H1 (cell line): ENCODE measurements at regions not wholly inside any gene's neighbourhood (a gene's known extent, or its start where the extent isn't known, plus 50 kb on each side); places are given as distances from the start of the nearest gene placed in this dataset.

ENCODE experiments used
- CTCF ChIA-PET: fragments of 300-600 bp; sonication (Branson Sonifier 250); formaldehyde crosslinking; loops from one replicate; lab custom pipeline; 2021; ENCODE audit not compliant: partially characterized antibody; lab: Charles Lee
- POLR2A ChIA-PET: fragments of 300-600 bp; sonication (Branson Sonifier 250); formaldehyde crosslinking; loops from one replicate; lab custom pipeline; 2021; ENCODE audit warnings: inconsistent platforms; ENCODE audit not compliant: partially characterized antibody; lab: Charles Lee
- DNase-seq, 2 experiments: peaks; one replicate each; pipeline versions ENCODE4 v3.0.0 to v3.0.0-alpha.2; 2010 to 2022; ENCODE audit warnings: low spot score in 2 of 2, low read depth in 1 of 2, mixed read lengths in 1 of 2
- FAIRE-seq: peaks from 2 replicates; lab custom pipeline; 2011; peaks lifted over from hg19 to GRCh38; lab: Jason Lieb, UNC
- H2AFZ ChIP-seq: 2 replicates; pipeline ENCODE4 v1.8.1; 2012; ENCODE audit warnings: low read length, inconsistent platforms
- H2AK5ac ChIP-seq: 2 replicates; pipeline ENCODE4 v1.6.1; 2013; ENCODE audit warnings: low read depth, low read length
- H2BK120ac ChIP-seq: replicated peaks from 2 replicates; pipeline ENCODE3; 2013; ENCODE audit warnings: low read depth, low read length, inconsistent platforms
- H2BK12ac ChIP-seq: 2 replicates; pipeline ENCODE4 v1.6.1; 2013; ENCODE audit warnings: low read depth, low read length
- H2BK15ac ChIP-seq: 2 replicates; pipeline ENCODE4 v1.6.1; 2013; ENCODE audit warnings: low read length
- H2BK20ac ChIP-seq: 2 replicates; pipeline ENCODE4 v1.6.1; 2013; ENCODE audit warnings: low read length
- H2BK5ac ChIP-seq: 2 replicates; pipeline ENCODE4 v1.6.1; 2013; ENCODE audit warnings: low read depth, low read length
- H3K14ac ChIP-seq: 2 replicates; pipeline ENCODE4 v1.6.1; 2013; ENCODE audit warnings: inconsistent platforms; ENCODE audit not compliant: insufficient read length
- H3K18ac ChIP-seq: 2 replicates; pipeline ENCODE4 v1.6.1; 2013; ENCODE audit warnings: low read length; ENCODE audit errors: extremely low read depth
- H3K23ac ChIP-seq: 2 replicates; pipeline ENCODE4 v1.6.1; 2013; ENCODE audit warnings: inconsistent platforms; ENCODE audit not compliant: insufficient read length
- H3K23me2 ChIP-seq: 2 replicates; pipeline ENCODE4 v1.6.1; 2013; ENCODE audit warnings: low read depth, low read length
- H3K27ac ChIP-seq: 2 replicates; pipeline ENCODE4 v1.6.1; 2011; ENCODE audit warnings: low read depth, low read length, inconsistent platforms
- H3K27me3 ChIP-seq, 4 experiments: replicated peaks in 1 of 4; 1 replicate in 1 of 4; 2 replicates in 3 of 4; pipeline versions ENCODE4 v1.6.1 to v1.8.1; 2011 to 2013; ENCODE audit warnings: low read length in 3 of 4, mild to moderate bottlenecking in 3 of 4, inconsistent platforms in 2 of 4, mixed read lengths in 2 of 4, moderate library complexity in 1 of 4; ENCODE audit not compliant: control insufficient read depth in 3 of 4, insufficient read depth in 3 of 4; ENCODE audit errors: extremely low read depth in 1 of 4
- H3K36me3 ChIP-seq, 4 experiments: 2 replicates each; pipeline versions ENCODE4 v1.6.1 to v1.8.1; 2011 to 2013; ENCODE audit warnings: mild to moderate bottlenecking in 4 of 4, low read length in 3 of 4, moderate library complexity in 2 of 4, control low read depth in 1 of 4, inconsistent platforms in 1 of 4; ENCODE audit not compliant: insufficient read depth in 4 of 4, control insufficient read depth in 2 of 4
- H3K4ac ChIP-seq: replicated peaks from 2 replicates; pipeline ENCODE3; 2013; ENCODE audit warnings: low read length, low read depth, mixed read lengths, inconsistent platforms; ENCODE audit not compliant: insufficient read length
- H3K4me1 ChIP-seq, 4 experiments: replicated peaks in 1 of 4; 1 replicate in 1 of 4; 2 replicates in 3 of 4; pipeline versions ENCODE4 v1.6.1 to v1.8.1; 2011 to 2013; ENCODE audit warnings: low read length in 3 of 4, inconsistent platforms in 2 of 4, mixed read lengths in 1 of 4; ENCODE audit not compliant: insufficient read depth in 4 of 4, control insufficient read depth in 3 of 4
- H3K4me2 ChIP-seq, 2 experiments: 2 replicates each; pipeline versions ENCODE4 v1.6.1 to v1.8.1; 2011 to 2013; ENCODE audit warnings: low read depth in 2 of 2, low read length in 2 of 2, control low read depth in 1 of 2, inconsistent platforms in 1 of 2, mild to moderate bottlenecking in 1 of 2; ENCODE audit not compliant: insufficient read depth in 1 of 2
- H3K4me3 ChIP-seq, 4 experiments: fragments of 200-600, 300-600 bp in 1 of 4; sonication (generic), shearing (Covaris generic), sonication (Bioruptor Twin) in 1 of 4; 2 replicates each; pipeline versions ENCODE4 v1.5.1 to v1.8.1; 2011 to 2016; ENCODE audit warnings: low read length in 4 of 4, low read depth in 3 of 4, control low read depth in 2 of 4, inconsistent platforms in 2 of 4, mild to moderate bottlenecking in 2 of 4, mixed read lengths in 1 of 4, moderate library complexity in 1 of 4; ENCODE audit not compliant: insufficient read depth in 2 of 4; ENCODE audit errors: extremely low read depth in 1 of 4
- H3K56ac ChIP-seq: replicated peaks from 2 replicates; pipeline ENCODE3; 2013; ENCODE audit warnings: low read depth, mild to moderate bottlenecking, mixed read lengths, low read length, inconsistent platforms; ENCODE audit not compliant: insufficient read length
- H3K79me1 ChIP-seq: 2 replicates; pipeline ENCODE4 v1.6.1; 2013; ENCODE audit warnings: low read depth, low read length, control low read depth
- H3K79me2 ChIP-seq, 2 experiments: 2 replicates each; pipeline versions ENCODE4 v1.6.1 to v1.8.1; 2012 to 2013; ENCODE audit warnings: low read length in 2 of 2, mild to moderate bottlenecking in 2 of 2, inconsistent platforms in 1 of 2; ENCODE audit not compliant: insufficient read depth in 2 of 2, control insufficient read depth in 1 of 2
- H3K9ac ChIP-seq, 4 experiments: replicated peaks in 1 of 4; 1 replicate in 1 of 4; 2 replicates in 3 of 4; pipeline versions ENCODE4 v1.6.1 to v1.8.1; 2011 to 2013; ENCODE audit warnings: low read depth in 3 of 4, low read length in 3 of 4, control low read depth in 2 of 4, mild to moderate bottlenecking in 2 of 4, moderate library complexity in 2 of 4, inconsistent platforms in 1 of 4; ENCODE audit errors: extremely low read depth in 1 of 4
- H3K9me3 ChIP-seq, 2 experiments: 2 replicates each; pipeline versions ENCODE4 v1.6.1 to v1.8.1; 2012 to 2013; ENCODE audit warnings: mild to moderate bottlenecking in 2 of 2, moderate library complexity in 2 of 2, control low read depth in 1 of 2, inconsistent platforms in 1 of 2, low read depth in 1 of 2, low read length in 1 of 2, mixed read lengths in 1 of 2; ENCODE audit not compliant: insufficient read depth in 2 of 2
- H4K20me1 ChIP-seq, 2 experiments: replicated peaks in 1 of 2; 2 replicates each; pipeline versions ENCODE3 to v1.8.1; 2011 to 2013; ENCODE audit warnings: inconsistent platforms in 2 of 2, low read length in 2 of 2, mild to moderate bottlenecking in 1 of 2; ENCODE audit not compliant: insufficient read depth in 2 of 2, control insufficient read depth in 1 of 2
- H4K5ac ChIP-seq: 2 replicates; pipeline ENCODE4 v1.6.1; 2013; ENCODE audit warnings: low read length, low read depth, mixed read lengths, inconsistent platforms; ENCODE audit not compliant: insufficient read length
- H4K8ac ChIP-seq: 2 replicates; pipeline ENCODE4 v1.8.0; 2013; ENCODE audit warnings: mild to moderate bottlenecking, moderate library complexity, low read length, inconsistent platforms; ENCODE audit not compliant: insufficient read depth; ENCODE audit errors: extremely low read depth
- H4K91ac ChIP-seq: replicated peaks from 2 replicates; pipeline ENCODE3; 2013; ENCODE audit warnings: low read length, mixed read lengths, inconsistent platforms; ENCODE audit not compliant: insufficient read length
- ASH2L ChIP-seq: fragments of 200-600, 300-600 bp; sonication (generic); IDR thresholded peaks from one replicate; pipeline ENCODE4 v1.7.1; 2017; ENCODE audit warnings: low read length
- BCL11A ChIP-seq, 2 experiments: IDR thresholded peaks; one replicate each; pipeline ENCODE4 v1.6.1; 2011; ENCODE audit warnings: low read depth in 2 of 2, low read length in 2 of 2, mild to moderate bottlenecking in 2 of 2
- CBX8 ChIP-seq: fragments of 300-800, 300-1000 bp; sonication (generic); IDR thresholded peaks from 2 replicates; pipeline ENCODE4 v1.7.1; 2016; ENCODE audit warnings: low read depth, low read length, borderline replicate concordance
- EGR1 ChIP-seq: IDR thresholded peaks from 2 replicates; pipeline ENCODE4 v1.6.1; 2011; ENCODE audit warnings: low read depth, low read length, borderline replicate concordance
- EP300 ChIP-seq, 2 experiments: IDR thresholded peaks; 1 replicate in 1 of 2; 2 replicates in 1 of 2; pipeline ENCODE4 v1.6.1; 2011 to 2012; ENCODE audit warnings: low read depth in 2 of 2, low read length in 2 of 2, mild to moderate bottlenecking in 2 of 2, borderline replicate concordance in 1 of 2, inconsistent platforms in 1 of 2, moderate library complexity in 1 of 2
- JUN ChIP-seq: IDR thresholded peaks from 2 replicates; pipeline ENCODE4 v1.6.1; 2011; ENCODE audit warnings: low read depth, mild to moderate bottlenecking, improper control_type of control experiment, low read length
- RBBP5 ChIP-seq: IDR thresholded peaks from 2 replicates; pipeline ENCODE4 v1.7.1; 2012; ENCODE audit warnings: low read depth, mild to moderate bottlenecking, inconsistent platforms, low read length, moderate library complexity, borderline replicate concordance
- TBP ChIP-seq: IDR thresholded peaks from 2 replicates; pipeline ENCODE4 v1.6.1; 2011; ENCODE audit warnings: low read depth, low read length, improper control_type of control experiment
- TEAD4 ChIP-seq: IDR thresholded peaks from 2 replicates; pipeline ENCODE4 v1.6.1; 2012; ENCODE audit warnings: low read depth, low read length, inconsistent platforms, mixed read lengths
- WGBS, 2 experiments: shearing (Covaris generic) in 1 of 2; methylation state at CpG; one replicate each; pipeline versions ENCODE4 v1.1.6 to v1.1.7; 2013 to 2015; ENCODE audit warnings: low lambda C conversion rate in 2 of 2, mixed read lengths in 2 of 2, inconsistent platforms in 1 of 2, low coverage in 1 of 2, missing lambda C conversion rate in 1 of 2; ENCODE audit not compliant: insufficient replicate concordance in 2 of 2, insufficient coverage in 1 of 2, insufficient read length in 1 of 2; ENCODE audit errors: extremely low coverage in 1 of 2, missing lambda C conversion rate in 1 of 2; 5-methylcytosine and 5-hydroxymethylcytosine counted together

DNA sequence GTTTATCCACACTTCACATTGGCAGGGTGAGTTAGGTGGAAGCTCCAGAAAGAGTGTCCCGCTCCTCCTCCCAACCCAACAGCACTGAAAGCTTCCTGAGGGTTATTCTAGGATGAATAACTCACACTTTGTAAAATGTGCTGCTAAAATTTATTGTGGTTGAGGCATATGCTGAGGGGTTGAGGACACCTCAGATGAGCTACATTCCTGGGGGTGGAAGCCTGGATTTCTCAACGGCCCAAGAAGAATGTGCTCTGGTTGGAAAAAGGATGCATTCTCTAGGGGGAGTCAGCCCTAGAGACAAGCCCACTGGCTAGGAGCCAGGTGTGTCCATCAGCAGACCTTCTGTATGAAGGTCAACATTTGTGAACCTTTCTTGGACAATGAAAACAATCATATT lies 91.5 kb upstream of the PDE1C start:
- Histone ChIP-seq H3K56ac (no peak overlapping the region), H2BK20ac (no peak overlapping the region), H2BK15ac (no peak overlapping the region), H3K9me3 (no peaks in the 10 kb centered on the region), H3K4me3 (no peak overlapping the region), H2BK5ac (no peak overlapping the region), H3K79me1 (no peaks in the 10 kb centered on the region), H4K20me1 (no peaks in the 10 kb centered on the region), H3K27ac (no peak overlapping the region), H3K27me3 (no peaks in the 10 kb centered on the region; a peak in 1 of 7 replicates), H4K8ac (no peak overlapping the region), H3K23me2 (no peaks in the 10 kb centered on the region), H4K5ac (no peak overlapping the region), H3K36me3 (no peaks in the 10 kb centered on the region), H3K4me2 (no peak overlapping the region), H3K9ac (no peak overlapping the region), H3K23ac (no peak overlapping the region), H3K4ac (no peak overlapping the region), H4K91ac (no peak overlapping the region), H2BK120ac (no peak overlapping the region), H3K4me1 (0 out of 7 replicates have a peak, but pooled peaks cover 0 to 2% (median 0%) of the 10 kb centered on the region in 4 experiments), H3K18ac (no peak overlapping the region), H2AFZ (no peak overlapping the region), H2BK12ac (no peak overlapping the region), H3K79me2 (no peaks in the 10 kb centered on the region), H2AK5ac (no peak overlapping the region), H3K14ac (no peak overlapping the region)
- POLR2A ChIA-PET, result no interaction called here
- CTCF ChIA-PET, result interaction anchor here (0.6 to 1.3 kb wide), 6 partner anchors 8 to 378 kb away, joined by 3 to 4 read pairs (median 3); no protein-coding TSS in a partner anchor
- DNase-seq (no peak), FAIRE-seq (no peak)
- no peak for TF ChIP-seq EP300 (IDR thresholded peaks at IDR 0.05; ENCODE audit: borderline replicate concordance in 1 of 2, low read depth in 2 of 2, low read length in 2 of 2)
- no peak for TF ChIP-seq EGR1
- no peak for TF ChIP-seq TBP
- TF ChIP-seq CBX8, result no peak
- TF ChIP-seq ASH2L, result no peak
- no peak for TF ChIP-seq BCL11A (IDR thresholded peaks at IDR 0.05; ENCODE audit: low read depth in 2 of 2, low read length in 2 of 2)
- TF ChIP-seq RBBP5, result no peak
- no peak for TF ChIP-seq TEAD4
- no peak for TF ChIP-seq JUN
- 83% methylated on average over 2 of the region's 2 CpGs; no CpG with 5 or more reads in 1 of the 2 experiments for WGBS, 2 experiments
